DMS53 treated with DMSO at 0.1 percent for 48 hours (cell line): ENCODE measurements at regions not wholly inside any gene's neighbourhood (a gene's known extent, or its start where the extent isn't known, plus 50 kb on each side); places are given as distances from the start of the nearest gene placed in this dataset.

Experiments used
- DNase-seq: peaks from one replicate; lab custom pipeline; 2025; ENCODE audit not compliant: unreplicated experiment; lab: John Stamatoyannopoulos, UW

DNA sequence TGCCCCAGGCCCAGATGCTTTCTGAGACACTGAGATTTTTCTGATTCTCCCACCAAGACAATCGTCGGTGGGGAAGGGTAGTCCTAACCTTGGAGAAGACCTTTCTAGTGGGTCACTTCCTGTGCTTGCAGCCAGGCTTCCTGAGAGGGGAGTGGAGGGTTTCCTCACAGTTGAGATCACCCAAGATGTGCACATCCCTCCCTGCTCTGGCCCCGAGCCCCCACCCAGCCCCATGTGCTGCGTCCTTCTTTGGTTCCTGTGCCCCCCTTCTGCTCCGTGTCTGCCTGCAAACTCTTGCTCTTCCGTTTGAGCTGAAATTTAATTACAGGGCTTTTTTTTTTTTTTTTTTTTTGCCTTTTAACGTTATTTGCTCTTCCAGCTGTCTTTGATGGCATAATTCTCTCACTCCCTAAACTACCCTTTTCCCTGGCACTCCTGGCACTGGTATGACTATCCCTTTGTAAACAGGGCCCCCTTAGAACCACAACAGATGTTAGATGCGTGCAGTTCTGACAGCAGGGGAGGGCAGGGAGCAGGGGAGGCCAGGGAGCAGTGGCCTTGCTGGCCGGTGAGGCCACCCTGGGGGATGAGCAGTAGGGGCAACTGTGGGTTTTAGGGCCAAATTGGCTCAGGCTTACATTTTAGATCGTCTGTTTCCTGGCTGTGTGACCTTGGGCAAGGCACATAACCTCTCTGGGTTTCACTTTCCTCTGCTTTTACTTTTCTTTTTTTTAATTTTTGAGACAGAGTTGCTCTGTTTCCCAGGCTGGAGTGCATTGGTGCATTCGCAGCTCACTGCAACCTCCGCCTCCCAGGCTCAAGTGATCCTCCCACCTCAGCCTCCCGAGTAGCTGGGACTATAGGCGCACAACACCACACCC, 144.5 kb downstream of the PHETA1 start:
- DNase-seq = no peak

DNA sequence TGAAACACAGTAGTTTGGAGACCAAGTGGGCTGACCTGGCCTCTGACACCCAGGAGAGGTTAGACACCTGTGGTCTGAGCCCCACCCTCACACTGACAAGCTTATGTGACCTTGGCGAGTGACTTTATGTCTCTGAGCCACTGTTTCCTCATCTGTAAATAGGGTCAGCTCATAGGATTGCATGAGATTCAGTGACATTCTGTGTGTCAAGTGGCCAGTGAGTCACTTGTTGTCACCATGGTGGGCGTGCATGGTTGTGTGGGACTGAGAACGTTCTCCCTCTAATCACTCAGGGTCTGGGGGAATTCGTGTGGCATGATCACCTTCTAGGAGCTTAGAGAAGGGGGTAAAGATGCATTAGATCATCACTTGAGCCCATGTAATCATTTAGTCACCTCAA, 146.4 kb downstream of the PHETA1 start:
- no peak for DNase-seq

GRCh38 chr12:111222027-111222414, 146.9 kb downstream of the PHETA1 start:
- no peak for DNase-seq

DNA sequence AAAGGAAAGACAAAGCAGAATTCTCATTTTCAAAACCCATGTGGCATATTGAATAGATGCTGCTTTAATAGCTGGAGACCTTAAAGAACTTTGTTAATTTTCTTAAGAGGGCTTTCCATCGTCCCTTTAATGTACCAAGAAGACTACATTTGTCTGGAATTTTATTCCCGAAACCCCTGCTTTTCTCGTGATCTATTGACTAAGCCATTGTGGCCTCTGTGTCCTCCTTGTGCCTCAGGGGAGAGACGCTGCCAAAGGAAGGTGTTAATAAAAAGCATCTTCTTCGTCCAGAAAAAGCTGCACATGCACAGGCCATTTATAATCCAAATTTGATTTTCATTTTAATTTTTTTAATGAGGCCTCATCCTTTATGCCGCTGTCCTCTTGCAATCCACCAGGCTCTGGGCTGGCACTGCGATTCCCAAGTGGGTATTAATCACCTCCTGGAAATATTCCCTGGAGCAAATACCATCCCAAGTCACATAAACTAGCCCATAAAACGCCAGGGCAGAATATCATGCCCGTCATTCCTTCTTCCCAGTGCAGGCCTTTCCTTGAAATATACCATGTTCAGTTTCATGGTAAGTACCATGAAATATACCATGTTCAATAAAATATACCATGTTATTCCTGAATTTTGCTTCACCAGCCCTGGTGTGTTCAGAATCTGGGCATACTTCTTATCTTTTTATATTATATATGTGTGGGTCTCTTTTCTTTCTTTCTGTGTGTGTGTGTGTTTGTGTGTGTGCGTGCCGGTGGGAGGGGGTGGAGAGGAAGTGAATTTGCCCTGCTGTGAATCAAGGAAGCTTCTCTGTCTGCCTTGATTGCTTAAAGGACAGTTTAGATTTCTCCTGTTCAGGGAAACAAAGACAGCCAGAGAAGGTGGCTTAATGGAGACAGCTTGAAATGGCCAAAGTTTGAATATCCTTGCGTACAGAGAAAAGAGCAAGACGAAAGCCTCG, 147.6 kb downstream of the PHETA1 start:
- DNase-seq = no peak

DNA sequence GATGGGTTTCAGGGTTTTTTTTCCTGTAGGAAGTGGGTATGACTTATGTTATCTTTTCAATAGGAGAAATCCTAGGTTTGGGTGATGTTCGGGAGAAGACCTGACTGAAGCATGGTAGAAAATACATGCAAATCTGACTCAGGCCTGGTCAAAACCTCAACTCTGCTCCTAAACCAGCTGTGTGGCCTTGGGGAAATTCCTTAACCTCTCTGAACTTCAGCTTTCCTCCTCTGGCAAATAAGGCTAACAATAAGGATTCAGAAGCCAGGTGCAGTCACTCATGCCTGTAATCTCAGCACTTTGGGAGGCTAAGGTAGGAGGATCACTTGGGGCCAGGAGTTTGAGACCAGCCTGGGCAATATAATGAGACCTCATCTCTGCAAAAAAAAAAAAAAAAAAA, 148.5 kb downstream of the PHETA1 start:
- DNase-seq = no peak

GRCh38 chr12:111219440-111219839, 149.5 kb downstream of the PHETA1 start:
- DNase-seq = no peak

- no peak for DNase-seq
Measured at GRCh38 chr12:111218499-111218898, 150.4 kb downstream of the PHETA1 start.

- no peak for DNase-seq
Measured at GRCh38 chr12:111216387-111217159, 152.3 kb downstream of the PHETA1 start.

DNA sequence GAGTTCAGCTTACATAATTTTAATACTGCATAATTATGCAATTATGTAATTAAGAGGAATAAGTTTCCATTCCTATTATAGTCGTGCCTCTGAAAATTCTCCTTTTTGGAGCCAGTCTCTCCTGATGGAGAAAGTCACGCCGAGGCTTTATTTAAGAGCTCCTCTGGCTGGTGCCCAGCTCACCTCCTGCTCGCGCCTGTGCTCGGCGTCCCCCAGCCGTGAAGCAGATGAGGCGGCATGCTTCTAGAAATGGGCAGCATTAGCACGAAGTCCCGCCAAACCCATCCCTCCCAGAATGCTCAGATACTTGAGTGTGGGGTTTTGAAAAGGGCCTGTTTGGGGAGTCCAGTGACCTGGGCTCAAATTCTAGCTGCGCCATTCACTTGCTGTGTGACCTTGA, 153.0 kb downstream of the PHETA1 start:
- no peak for DNase-seq

GRCh38 chr12:111214401-111214800, 154.5 kb downstream of the PHETA1 start:
- DNase-seq = no peak

- DNase-seq = no peak
Measured at GRCh38 chr12:111213561-111213960, 155.3 kb downstream of the PHETA1 start.

DNA sequence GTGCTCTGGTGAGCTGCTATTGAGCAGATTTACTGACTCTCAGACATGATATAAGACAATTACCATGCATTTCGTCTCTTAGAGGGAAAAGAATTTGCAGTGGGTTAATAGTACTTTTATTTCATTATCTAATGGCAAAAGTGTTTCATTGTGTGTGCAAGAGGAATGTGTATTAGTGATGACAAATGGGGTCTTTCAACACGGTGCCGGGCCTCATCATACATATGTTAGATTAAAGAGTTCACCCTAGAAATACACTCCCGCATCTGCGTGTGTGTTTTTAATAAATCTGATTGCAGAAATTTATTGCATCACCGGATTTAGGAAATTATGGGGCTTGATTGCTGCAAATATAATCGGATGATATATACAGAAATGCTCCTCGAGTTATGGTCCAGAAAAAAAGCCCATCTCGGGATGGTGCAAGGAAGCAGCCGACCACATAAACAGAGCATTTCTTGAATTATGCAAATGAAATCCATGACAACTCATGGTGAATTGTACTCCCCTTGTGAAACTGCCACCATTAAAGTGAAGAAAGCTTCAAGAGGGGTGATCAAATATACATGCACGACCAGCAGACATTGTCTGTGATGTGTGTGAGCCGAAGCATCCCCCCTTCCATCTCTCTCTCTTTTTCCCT, 156.0 kb downstream of the PHETA1 start:
- DNase-seq = no peak

DNA sequence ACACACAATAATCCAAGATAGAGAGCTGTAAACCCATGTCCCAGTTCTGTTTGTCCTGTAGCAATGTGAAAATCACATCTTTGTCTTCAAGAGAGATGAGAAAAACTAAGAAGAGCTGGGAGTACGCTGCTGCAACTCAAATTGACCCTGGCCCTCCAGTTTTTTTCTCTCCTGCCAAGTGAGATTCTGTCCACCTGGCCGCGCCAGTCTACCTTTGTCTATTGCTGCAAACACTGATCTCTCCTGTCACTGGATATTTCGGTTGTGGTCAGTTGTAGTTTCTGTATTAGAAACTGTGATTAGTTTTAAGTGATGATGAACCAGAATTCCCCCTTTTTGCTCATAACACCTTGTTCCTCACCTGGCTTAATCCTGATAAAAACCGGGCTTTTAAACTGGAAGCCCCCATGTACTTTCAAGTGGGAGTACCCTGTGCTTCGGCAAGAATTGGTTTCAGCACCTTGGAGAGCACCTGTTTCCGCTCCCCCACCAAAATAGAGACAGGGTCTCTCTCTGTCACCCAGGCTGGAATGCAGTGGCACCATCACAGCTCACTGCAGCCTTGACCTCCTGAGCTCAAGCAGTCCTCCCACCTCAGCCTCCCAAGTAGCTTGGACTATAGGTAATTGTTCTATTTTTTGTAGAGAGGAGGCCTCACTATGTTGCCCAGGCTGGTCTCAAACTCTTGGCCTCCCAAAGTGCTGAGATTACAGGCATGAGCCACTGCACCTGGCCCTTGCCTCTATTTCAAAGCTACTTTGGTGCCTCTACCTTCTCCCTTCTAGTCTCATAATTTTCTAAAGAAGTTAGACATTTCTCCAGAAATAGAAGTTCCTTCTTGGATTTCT, 156.8 kb downstream of the PHETA1 start:
- no peak for DNase-seq

GRCh38 chr12:111209811-111210210, 159.1 kb downstream of the PHETA1 start:
- no peak for DNase-seq

DNA sequence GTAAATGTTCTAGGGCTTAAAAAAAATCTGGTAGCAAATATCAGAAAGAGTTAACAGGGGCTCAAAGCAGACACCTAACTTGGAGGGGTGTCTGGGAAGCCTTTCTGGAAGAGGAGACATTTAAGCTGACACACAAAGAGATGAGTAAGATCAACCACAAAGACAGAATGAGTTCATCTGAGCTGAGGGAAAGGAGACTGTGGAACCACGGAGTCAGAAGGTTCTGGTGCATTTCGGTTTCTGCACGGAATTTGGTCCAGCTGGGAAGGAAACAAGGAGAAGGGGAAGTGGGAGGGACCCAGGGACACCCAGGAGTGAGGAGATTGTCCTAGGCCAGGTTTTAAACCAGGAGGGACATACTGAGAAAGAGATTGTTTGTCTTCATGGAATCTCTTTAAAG, 161.1 kb downstream of the PHETA1 start:
- DNase-seq = no peak

- no peak for DNase-seq
Measured at GRCh38 chr12:111204788-111205241, 164.1 kb downstream of the PHETA1 start.

- DNase-seq = no peak
Measured at GRCh38 chr12:111203969-111204368, 164.9 kb downstream of the PHETA1 start.

DNA sequence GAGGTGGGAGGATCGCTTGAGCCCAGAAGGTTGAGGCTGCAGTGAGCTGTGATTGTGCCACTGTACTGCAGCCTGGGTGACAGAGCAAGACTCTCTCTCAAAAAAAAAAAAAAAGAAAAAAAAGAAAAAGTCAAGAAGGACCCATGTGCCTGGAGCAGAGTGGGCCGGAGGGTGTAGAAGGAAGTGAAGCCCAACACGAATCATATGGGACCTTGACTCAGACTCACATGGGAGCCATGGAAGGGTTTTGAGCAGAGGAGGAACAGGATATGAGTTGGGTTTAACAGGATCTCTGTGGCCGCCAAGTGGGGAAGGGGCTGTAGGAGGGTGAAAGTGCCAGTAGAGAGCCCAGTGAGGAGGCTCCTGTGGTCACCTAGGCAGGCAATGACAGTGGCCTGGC, 165.4 kb downstream of the PHETA1 start:
- no peak for DNase-seq

- DNase-seq = no peak
Measured at GRCh38 chr12:111202237-111202915, 166.5 kb downstream of the PHETA1 start.
